A549 (cell line): ENCODE measurements at regions not wholly inside any gene's neighbourhood (a gene's known extent, or its start where the extent isn't known, plus 50 kb on each side); places are given as distances from the start of the nearest gene placed in this dataset.

ENCODE experiments used
- BHLHE40 ChIP-seq: IDR thresholded peaks from 2 replicates; pipeline ENCODE4 v1.6.1; 2012; ENCODE audit warnings: low read depth, low read length, inconsistent platforms
- CHD2 ChIP-seq: fragments of 150-350 bp; IDR thresholded peaks from 2 replicates; pipeline ENCODE4 v1.6.1; 2014; ENCODE audit warnings: low read length; ENCODE audit not compliant: partially characterized antibody
- CTCF ChIP-seq: fragments of >200 bp; sonication (Bioruptor Twin); formaldehyde crosslinking; IDR thresholded peaks from 3 replicates; pipeline ENCODE4 v1.5.1; 2016
- EHF ChIP-seq: fragments of 250-450 bp; sonication (Bioruptor Pico); IDR thresholded peaks from 2 replicates; pipeline ENCODE4 v1.5.0; 2020; ENCODE audit warnings: mild to moderate bottlenecking
- HOXA7 ChIP-seq: fragments of 250-450 bp; sonication (Bioruptor Pico); IDR thresholded peaks from 2 replicates; pipeline ENCODE4 v1.5.0; 2020; ENCODE audit warnings: mild to moderate bottlenecking, moderate library complexity
- KDM1A ChIP-seq: fragments of 200-600 bp; sonication (generic); IDR thresholded peaks from 2 replicates; pipeline ENCODE4 v1.6.1; 2016; ENCODE audit warnings: low read depth, mild to moderate bottlenecking
- MAZ ChIP-seq: fragments of 150-350 bp; IDR thresholded peaks from 2 replicates; pipeline ENCODE4 v1.6.1; 2014; ENCODE audit warnings: antibody characterized with exemption, low read depth, low read length, borderline replicate concordance
- NFE2L2 ChIP-seq: fragments of 150-350 bp; conservative IDR thresholded peaks from 2 replicates; pipeline ENCODE4 v1.6.1; 2014; ENCODE audit warnings: low read length
- POLR2A ChIP-seq: IDR thresholded peaks from 2 replicates; pipeline ENCODE4 v1.6.1; 2012; ENCODE audit warnings: mild to moderate bottlenecking, low read length
- RNF2 ChIP-seq: fragments of 200-600 bp; sonication (generic); IDR thresholded peaks from 2 replicates; pipeline ENCODE4 v1.6.1; 2016; ENCODE audit warnings: low read depth, mild to moderate bottlenecking, antibody characterized with exemption, moderate library complexity, borderline replicate concordance
- SMC3 ChIP-seq: fragments of >200 bp; sonication (Bioruptor Twin); formaldehyde crosslinking; IDR thresholded peaks from 3 replicates; pipeline ENCODE4 v1.6.1; 2018; ENCODE audit warnings: inconsistent platforms
- TF ChIP-seq, protein P1 (sequence below): fragments of 200-600 bp; sonication (generic); IDR thresholded peaks from 2 replicates; pipeline ENCODE4 v1.6.1; 2016; ENCODE audit warnings: antibody characterized with exemption, mild to moderate bottlenecking, moderate library complexity

DNA sequence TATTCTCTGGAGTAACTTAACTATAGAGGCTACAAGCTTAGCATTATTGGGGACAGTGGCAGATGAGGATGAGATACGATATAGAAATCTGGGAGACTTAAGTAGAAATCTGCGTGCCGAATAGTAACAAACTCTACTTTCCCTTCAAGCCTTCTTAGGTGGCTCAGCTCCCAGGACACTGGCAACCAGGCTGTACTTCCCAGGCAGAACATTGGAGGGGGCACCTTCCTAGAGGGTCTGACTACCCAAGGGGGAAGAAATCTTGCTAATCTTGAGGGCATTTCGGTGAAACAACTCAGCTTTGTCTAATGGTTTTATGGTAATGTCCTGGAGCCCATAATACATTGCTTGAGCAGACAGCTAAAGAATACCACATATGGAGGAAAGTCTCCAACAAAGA lies 126.2 kb upstream of the DTNA start:
- TF ChIP-seq POLR2A = no peak
- TF ChIP-seq NFE2L2 = no peak
- no peak for TF ChIP-seq RNF2
- no peak for TF ChIP-seq CTCF
- TF ChIP-seq, protein P1, sequence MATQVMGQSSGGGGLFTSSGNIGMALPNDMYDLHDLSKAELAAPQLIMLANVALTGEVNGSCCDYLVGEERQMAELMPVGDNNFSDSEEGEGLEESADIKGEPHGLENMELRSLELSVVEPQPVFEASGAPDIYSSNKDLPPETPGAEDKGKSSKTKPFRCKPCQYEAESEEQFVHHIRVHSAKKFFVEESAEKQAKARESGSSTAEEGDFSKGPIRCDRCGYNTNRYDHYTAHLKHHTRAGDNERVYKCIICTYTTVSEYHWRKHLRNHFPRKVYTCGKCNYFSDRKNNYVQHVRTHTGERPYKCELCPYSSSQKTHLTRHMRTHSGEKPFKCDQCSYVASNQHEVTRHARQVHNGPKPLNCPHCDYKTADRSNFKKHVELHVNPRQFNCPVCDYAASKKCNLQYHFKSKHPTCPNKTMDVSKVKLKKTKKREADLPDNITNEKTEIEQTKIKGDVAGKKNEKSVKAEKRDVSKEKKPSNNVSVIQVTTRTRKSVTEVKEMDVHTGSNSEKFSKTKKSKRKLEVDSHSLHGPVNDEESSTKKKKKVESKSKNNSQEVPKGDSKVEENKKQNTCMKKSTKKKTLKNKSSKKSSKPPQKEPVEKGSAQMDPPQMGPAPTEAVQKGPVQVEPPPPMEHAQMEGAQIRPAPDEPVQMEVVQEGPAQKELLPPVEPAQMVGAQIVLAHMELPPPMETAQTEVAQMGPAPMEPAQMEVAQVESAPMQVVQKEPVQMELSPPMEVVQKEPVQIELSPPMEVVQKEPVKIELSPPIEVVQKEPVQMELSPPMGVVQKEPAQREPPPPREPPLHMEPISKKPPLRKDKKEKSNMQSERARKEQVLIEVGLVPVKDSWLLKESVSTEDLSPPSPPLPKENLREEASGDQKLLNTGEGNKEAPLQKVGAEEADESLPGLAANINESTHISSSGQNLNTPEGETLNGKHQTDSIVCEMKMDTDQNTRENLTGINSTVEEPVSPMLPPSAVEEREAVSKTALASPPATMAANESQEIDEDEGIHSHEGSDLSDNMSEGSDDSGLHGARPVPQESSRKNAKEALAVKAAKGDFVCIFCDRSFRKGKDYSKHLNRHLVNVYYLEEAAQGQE = no peak
- no peak for TF ChIP-seq HOXA7 (CRISPR knock-in tag)
- TF ChIP-seq KDM1A = no peak
- TF ChIP-seq CHD2 = no peak
- TF ChIP-seq EHF (CRISPR knock-in tag) = no peak
- TF ChIP-seq BHLHE40 = no peak
- TF ChIP-seq MAZ = no peak
- TF ChIP-seq SMC3 = no peak
